OCI-LY3 (cell line): ENCODE measurements at regions not wholly inside any gene's neighbourhood (a gene's known extent, or its start where the extent isn't known, plus 50 kb on each side); places are given as distances from the start of the nearest gene placed in this dataset.

Source experiments
- H2AFZ ChIP-seq: fragments of 200-600, 300-600 bp; shearing (Covaris generic); 2 replicates; pipeline ENCODE4 v1.6.0; 2014; ENCODE audit warnings: antibody characterized with exemption, low read depth, low read length
- H3K27ac ChIP-seq: fragments of 200-600, 300-600 bp; sonication (generic); 2 replicates; pipeline ENCODE4 v1.5.1; 2014; ENCODE audit warnings: mild to moderate bottlenecking, low read length, moderate library complexity, mixed read lengths
- H3K27me3 ChIP-seq: fragments of 200-600, 300-600 bp; sonication (generic); 2 replicates; pipeline ENCODE4 v1.6.1; 2014; ENCODE audit warnings: low read depth, low read length, mixed read lengths
- H3K36me3 ChIP-seq: fragments of 200-600, 300-600 bp; sonication (generic); replicated peaks from 2 replicates; pipeline ENCODE3; 2014; ENCODE audit warnings: low read depth, low read length, mixed read lengths
- H3K4me1 ChIP-seq: fragments of 300-600, 200-600 bp; sonication (generic); 2 replicates; pipeline ENCODE4 v1.6.1; 2014; ENCODE audit warnings: low read length, mixed read lengths
- H3K4me2 ChIP-seq: fragments of 200-600, 300-600 bp; sonication (generic); 2 replicates; pipeline ENCODE4 v1.6.1; 2014; ENCODE audit warnings: low read length, mixed read lengths
- H3K4me3 ChIP-seq: fragments of 300-600, 200-600 bp; sonication (generic); 2 replicates; pipeline ENCODE4 v1.5.1; 2014; ENCODE audit warnings: antibody characterized with exemption, mild to moderate bottlenecking, low read length, moderate library complexity
- H3K79me2 ChIP-seq: fragments of 300-600, 200-600 bp; shearing (Covaris generic); 2 replicates; pipeline ENCODE4 v1.6.1; 2014; ENCODE audit warnings: mild to moderate bottlenecking, low read length, mixed read lengths
- H3K9ac ChIP-seq: fragments of 300-600, 200-600 bp; shearing (Covaris generic); 2 replicates; pipeline ENCODE4 v1.6.0; 2014; ENCODE audit warnings: mild to moderate bottlenecking, low read length, moderate library complexity
- H3K9me3 ChIP-seq: fragments of 200-600, 300-600 bp; shearing (Covaris generic); 2 replicates; pipeline ENCODE4 v1.6.1; 2014; ENCODE audit warnings: low read length, mixed read lengths; ENCODE audit not compliant: insufficient read depth
- H4K20me1 ChIP-seq: fragments of 200-600, 300-600 bp; sonication (generic); 2 replicates; pipeline ENCODE4 v1.6.1; 2016; ENCODE audit warnings: low read length, mixed read lengths; ENCODE audit not compliant: insufficient read depth
- EZH2phosphoT487 ChIP-seq: fragments of 200-600 bp; shearing (Covaris generic); IDR thresholded peaks from 2 replicates; pipeline ENCODE4 v1.6.1; 2018; ENCODE audit warnings: antibody characterized with exemption, mixed run types, low read depth
- TF ChIP-seq, protein P1 (sequence below): fragments of 200-600, 300-600 bp; sonication (generic); IDR thresholded peaks from 2 replicates; pipeline ENCODE4 v1.5.1; 2014; ENCODE audit warnings: antibody characterized with exemption, low read length, low read depth

DNA sequence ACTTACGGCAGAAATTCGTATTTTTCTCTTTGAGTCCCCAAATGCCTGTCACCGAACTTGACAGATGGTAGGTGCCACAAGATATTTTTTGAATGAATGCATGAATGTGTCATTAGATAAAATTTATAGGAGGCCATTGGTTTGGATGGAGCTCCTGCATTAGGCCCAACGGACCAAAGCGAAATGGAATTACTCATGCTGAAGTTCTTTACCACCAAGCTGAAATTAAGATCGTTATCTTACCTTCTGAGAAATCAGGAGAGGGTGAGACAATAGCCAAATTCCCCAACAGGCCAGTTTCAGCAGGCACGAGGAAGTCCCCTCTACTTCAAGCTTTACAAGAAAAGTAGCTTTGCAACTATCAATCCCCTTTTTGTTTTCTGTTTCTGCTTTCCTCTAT is 452.5 kb upstream of the ARGLU1 start:
- H3K4me2 ChIP-seq, result no peak overlapping the region
- H3K9ac ChIP-seq, result no peak overlapping the region
- H4K20me1 ChIP-seq, result no peaks in the 10 kb centered on the region
- no peaks in the 10 kb centered on the region for H3K79me2 ChIP-seq
- H3K27ac ChIP-seq, result no peak overlapping the region
- no peaks in the 10 kb centered on the region for H3K27me3 ChIP-seq
- H3K4me3 ChIP-seq, result no peak overlapping the region
- H3K4me1 ChIP-seq, result no peaks in the 10 kb centered on the region
- no peak for TF ChIP-seq EZH2phosphoT487
- TF ChIP-seq, protein P1, sequence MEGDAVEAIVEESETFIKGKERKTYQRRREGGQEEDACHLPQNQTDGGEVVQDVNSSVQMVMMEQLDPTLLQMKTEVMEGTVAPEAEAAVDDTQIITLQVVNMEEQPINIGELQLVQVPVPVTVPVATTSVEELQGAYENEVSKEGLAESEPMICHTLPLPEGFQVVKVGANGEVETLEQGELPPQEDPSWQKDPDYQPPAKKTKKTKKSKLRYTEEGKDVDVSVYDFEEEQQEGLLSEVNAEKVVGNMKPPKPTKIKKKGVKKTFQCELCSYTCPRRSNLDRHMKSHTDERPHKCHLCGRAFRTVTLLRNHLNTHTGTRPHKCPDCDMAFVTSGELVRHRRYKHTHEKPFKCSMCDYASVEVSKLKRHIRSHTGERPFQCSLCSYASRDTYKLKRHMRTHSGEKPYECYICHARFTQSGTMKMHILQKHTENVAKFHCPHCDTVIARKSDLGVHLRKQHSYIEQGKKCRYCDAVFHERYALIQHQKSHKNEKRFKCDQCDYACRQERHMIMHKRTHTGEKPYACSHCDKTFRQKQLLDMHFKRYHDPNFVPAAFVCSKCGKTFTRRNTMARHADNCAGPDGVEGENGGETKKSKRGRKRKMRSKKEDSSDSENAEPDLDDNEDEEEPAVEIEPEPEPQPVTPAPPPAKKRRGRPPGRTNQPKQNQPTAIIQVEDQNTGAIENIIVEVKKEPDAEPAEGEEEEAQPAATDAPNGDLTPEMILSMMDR, result no peak
- H3K36me3 ChIP-seq, result no peaks in the 10 kb centered on the region
- no peaks in the 10 kb centered on the region for H3K9me3 ChIP-seq
- H2AFZ ChIP-seq, result no peak overlapping the region

DNA sequence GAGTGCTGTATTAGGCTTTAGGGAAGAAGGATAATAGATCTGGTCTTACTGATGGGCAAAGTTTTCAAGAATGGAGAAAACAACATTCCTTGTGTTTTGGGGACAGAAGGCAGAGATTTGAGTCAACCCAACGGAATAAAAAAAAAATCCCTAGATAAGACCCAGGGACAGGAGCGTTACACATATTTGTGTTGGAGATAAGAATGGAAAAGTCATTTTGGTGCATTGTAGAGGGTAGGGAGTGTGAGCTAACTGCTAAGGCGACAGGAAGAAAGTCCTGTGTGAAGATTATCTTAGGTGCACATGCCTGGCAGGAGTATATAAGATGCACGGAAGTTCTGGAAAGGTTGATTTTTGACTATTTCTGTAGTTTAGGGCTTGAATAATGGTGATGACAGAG is 450.3 kb upstream of the ARGLU1 start:
- H3K4me2 ChIP-seq, result no peak overlapping the region
- H2AFZ ChIP-seq, result no peak overlapping the region
- H3K27me3 ChIP-seq, result no peaks in the 10 kb centered on the region
- H3K27ac ChIP-seq, result no peak overlapping the region
- H3K4me1 ChIP-seq, result no peaks in the 10 kb centered on the region
- TF ChIP-seq, protein P1, result no peak
- no peak for TF ChIP-seq EZH2phosphoT487
- H3K9ac ChIP-seq, result no peak overlapping the region
- H3K79me2 ChIP-seq, result no peaks in the 10 kb centered on the region
- H3K36me3 ChIP-seq, result no peaks in the 10 kb centered on the region
- H3K4me3 ChIP-seq, result no peak overlapping the region
- no peaks in the 10 kb centered on the region for H3K9me3 ChIP-seq
- no peaks in the 10 kb centered on the region for H4K20me1 ChIP-seq

DNA sequence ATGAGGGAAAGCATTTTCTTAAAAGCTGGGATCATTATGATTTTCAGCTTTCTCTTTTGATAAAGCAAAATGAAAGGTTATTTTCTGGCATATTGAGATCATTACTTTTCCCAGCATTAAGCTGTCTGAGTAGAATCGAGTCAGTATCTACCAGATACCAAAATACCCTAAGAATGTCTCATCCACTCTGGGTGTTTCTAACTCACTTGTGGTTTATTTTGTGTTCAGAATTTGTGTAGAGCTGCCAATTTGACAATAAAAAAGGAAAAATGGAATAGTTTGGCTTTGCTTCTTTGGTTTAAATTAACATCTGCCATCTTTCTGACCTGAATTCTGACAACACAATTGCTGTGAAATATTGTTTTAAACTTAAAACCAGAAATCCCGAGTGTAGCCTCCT is 438.7 kb upstream of the ARGLU1 start:
- Histone ChIP-seq H3K4me3 (no peak overlapping the region), H2AFZ (no peak overlapping the region), H3K36me3 (no peaks in the 10 kb centered on the region), H3K9ac (no peak overlapping the region), H4K20me1 (no peaks in the 10 kb centered on the region), H3K4me1 (no peaks in the 10 kb centered on the region), H3K79me2 (no peaks in the 10 kb centered on the region), H3K4me2 (no peak overlapping the region), H3K27me3 (no peaks in the 10 kb centered on the region), H3K27ac (no peak overlapping the region), H3K9me3 (no peaks in the 10 kb centered on the region)
- TF ChIP-seq, protein P1, result no peak
- TF ChIP-seq EZH2phosphoT487, result no peak

DNA sequence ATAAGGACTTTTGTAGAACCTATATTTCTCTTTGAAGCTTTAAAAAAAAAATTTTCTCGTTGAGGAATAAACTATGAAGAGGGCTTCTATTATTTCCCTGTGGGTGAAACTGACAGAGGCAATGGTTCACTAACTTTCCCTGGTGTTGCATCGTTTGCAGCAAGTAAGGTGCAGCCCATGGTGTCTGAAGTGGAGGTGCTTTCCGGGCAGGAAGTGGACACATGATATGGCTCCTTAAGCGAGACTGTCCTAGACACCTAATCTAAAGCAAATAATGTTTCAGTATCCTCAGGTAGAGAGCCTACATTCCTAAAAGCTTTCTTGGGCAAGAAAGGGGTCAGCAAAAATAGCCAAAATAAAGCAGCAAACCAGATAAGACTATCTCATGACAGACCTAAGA is 437.6 kb upstream of the ARGLU1 start:
- no peaks in the 10 kb centered on the region for H4K20me1 ChIP-seq
- no peak for TF ChIP-seq EZH2phosphoT487
- TF ChIP-seq, protein P1, result no peak
- no peak overlapping the region for H3K4me3 ChIP-seq
- no peak overlapping the region for H3K9ac ChIP-seq
- H3K79me2 ChIP-seq, result no peaks in the 10 kb centered on the region
- no peak overlapping the region for H2AFZ ChIP-seq
- H3K9me3 ChIP-seq, result no peaks in the 10 kb centered on the region
- no peaks in the 10 kb centered on the region for H3K4me1 ChIP-seq
- H3K36me3 ChIP-seq, result no peaks in the 10 kb centered on the region
- H3K27me3 ChIP-seq, result no peaks in the 10 kb centered on the region
- H3K4me2 ChIP-seq, result no peak overlapping the region
- H3K27ac ChIP-seq, result no peak overlapping the region
